ENCODE measurements at regions not wholly inside any gene's neighbourhood (a gene's known extent, or its start where the extent isn't known, plus 50 kb on each side); places are given as distances from the start of the nearest gene placed in this dataset.

DNA sequence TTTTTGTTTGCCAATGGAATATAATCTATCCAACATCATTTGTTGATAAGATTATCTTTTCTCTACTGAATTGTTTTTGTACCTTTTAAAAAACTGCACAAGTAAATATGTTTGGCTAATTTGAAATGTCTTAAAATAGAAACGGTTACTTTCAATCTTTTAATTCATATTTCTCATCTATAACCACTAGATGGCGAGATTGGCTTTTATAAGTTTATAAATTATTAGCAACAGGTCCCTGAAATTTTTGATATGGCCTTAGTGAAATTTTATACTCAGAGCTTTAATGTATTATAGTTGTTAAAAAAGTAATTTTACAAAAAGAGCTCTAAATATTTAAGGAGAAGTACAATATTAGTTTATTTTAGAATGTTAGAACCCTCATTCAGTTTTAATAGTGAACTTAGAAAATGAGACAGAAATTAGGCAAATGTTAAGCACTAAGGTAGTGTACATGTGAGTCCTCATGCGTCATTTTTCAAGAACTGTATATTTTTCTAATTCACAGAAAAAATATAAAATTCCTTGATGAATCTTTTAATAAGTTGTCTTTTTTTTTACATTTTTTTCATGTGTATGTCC is 592.5 kb downstream of the ARL4A start:
- no peak for ATAC-seq (ENCODE audit: insufficient read depth, low read depth)
- H3K9ac ChIP-seq (ENCODE audit: low read depth, low read length) = no peak overlapping the region
- no peak overlapping the region for H3K27ac ChIP-seq (ENCODE audit: low read length)
- H3K79me2 ChIP-seq (ENCODE audit: insufficient read depth, low read length) = no peaks in the 10 kb centered on the region
- no peak overlapping the region for H3K4me2 ChIP-seq (ENCODE audit: insufficient read depth, low read length)
- H3K9me3 ChIP-seq (ENCODE audit: insufficient read depth, low read length, severe bottlenecking) = no peaks in the 10 kb centered on the region
- no peaks in the 10 kb centered on the region for H3K36me3 ChIP-seq (ENCODE audit: insufficient read depth, low read length)
- H3K4me3 ChIP-seq (ENCODE audit: low read depth in 1 of 2, low read length in 2 of 2) = no peak overlapping the region
- no peaks in the 10 kb centered on the region for H4K20me1 ChIP-seq (ENCODE audit: insufficient read depth, low read length)
- TF ChIP-seq, protein P1, sequence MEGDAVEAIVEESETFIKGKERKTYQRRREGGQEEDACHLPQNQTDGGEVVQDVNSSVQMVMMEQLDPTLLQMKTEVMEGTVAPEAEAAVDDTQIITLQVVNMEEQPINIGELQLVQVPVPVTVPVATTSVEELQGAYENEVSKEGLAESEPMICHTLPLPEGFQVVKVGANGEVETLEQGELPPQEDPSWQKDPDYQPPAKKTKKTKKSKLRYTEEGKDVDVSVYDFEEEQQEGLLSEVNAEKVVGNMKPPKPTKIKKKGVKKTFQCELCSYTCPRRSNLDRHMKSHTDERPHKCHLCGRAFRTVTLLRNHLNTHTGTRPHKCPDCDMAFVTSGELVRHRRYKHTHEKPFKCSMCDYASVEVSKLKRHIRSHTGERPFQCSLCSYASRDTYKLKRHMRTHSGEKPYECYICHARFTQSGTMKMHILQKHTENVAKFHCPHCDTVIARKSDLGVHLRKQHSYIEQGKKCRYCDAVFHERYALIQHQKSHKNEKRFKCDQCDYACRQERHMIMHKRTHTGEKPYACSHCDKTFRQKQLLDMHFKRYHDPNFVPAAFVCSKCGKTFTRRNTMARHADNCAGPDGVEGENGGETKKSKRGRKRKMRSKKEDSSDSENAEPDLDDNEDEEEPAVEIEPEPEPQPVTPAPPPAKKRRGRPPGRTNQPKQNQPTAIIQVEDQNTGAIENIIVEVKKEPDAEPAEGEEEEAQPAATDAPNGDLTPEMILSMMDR (IDR thresholded peaks at IDR 0.05; ENCODE audit: borderline replicate concordance, extremely low read depth, low read length, poor library complexity, severe bottlenecking) = peak; percentile 54
- no peak for TF ChIP-seq EZH2 (IDR thresholded peaks at IDR 0.05; ENCODE audit: borderline replicate concordance, low read depth, low read length, severe bottlenecking)
- H2AFZ ChIP-seq (ENCODE audit: low read depth, low read length) = no peak overlapping the region
- no peak for DNase-seq
- no peaks in the 10 kb centered on the region for H3K27me3 ChIP-seq (ENCODE audit: insufficient read depth, low read length, poor library complexity)
- H3K4me1 ChIP-seq (ENCODE audit: insufficient read depth, low read length) = no peaks in the 10 kb centered on the region

DNA sequence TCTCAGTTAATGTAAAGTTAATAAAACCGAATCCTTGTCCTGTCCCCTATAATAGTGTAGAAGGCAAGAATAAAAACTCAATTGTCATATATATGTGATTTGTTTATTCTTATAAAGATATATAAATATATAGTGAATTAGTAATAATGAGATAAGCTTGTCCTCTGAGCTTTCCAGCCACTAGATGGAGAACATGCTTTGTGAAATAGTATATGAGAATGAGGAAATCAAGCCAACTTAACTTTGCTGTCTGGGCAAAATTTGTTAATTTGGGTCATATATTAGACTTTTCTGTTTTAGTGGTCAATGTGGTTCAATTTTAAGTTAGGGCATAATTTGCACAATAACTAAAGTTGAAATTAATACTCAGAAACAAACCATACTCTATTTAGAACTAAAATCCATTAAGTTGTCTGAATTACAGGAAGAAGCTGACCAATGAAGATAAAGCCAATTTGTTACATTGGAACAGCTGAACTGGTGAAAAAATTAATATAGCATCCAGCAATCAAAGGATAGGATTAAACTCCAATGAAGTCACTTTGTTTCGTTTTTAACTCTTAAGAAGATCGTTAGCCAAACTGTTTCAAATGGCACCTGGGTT is 595.0 kb downstream of the ARL4A start:
- TF ChIP-seq, protein P1 (IDR thresholded peaks at IDR 0.05; ENCODE audit: borderline replicate concordance, extremely low read depth, low read length, poor library complexity, severe bottlenecking) = peak; percentile 6
- no peak for TF ChIP-seq EZH2 (IDR thresholded peaks at IDR 0.05; ENCODE audit: borderline replicate concordance, low read depth, low read length, severe bottlenecking)
- H3K27me3 ChIP-seq (ENCODE audit: insufficient read depth, low read length, poor library complexity) = no peaks in the 10 kb centered on the region
- no peak overlapping the region for H2AFZ ChIP-seq (ENCODE audit: low read depth, low read length)
- H3K4me3 ChIP-seq (ENCODE audit: low read depth in 1 of 2, low read length in 2 of 2) = no peak overlapping the region
- no peak overlapping the region for H3K4me2 ChIP-seq (ENCODE audit: insufficient read depth, low read length)
- DNase-seq (no peak), ATAC-seq (ENCODE audit: insufficient read depth, low read depth) (no peak)
- no peaks in the 10 kb centered on the region for H3K9me3 ChIP-seq (ENCODE audit: insufficient read depth, low read length, severe bottlenecking)
- no peaks in the 10 kb centered on the region for H3K4me1 ChIP-seq (ENCODE audit: insufficient read depth, low read length)
- no peaks in the 10 kb centered on the region for H3K79me2 ChIP-seq (ENCODE audit: insufficient read depth, low read length)
- no peaks in the 10 kb centered on the region for H3K36me3 ChIP-seq (ENCODE audit: insufficient read depth, low read length)
- no peaks in the 10 kb centered on the region for H4K20me1 ChIP-seq (ENCODE audit: insufficient read depth, low read length)
- H3K27ac ChIP-seq (ENCODE audit: low read length) = no peak overlapping the region
- no peak overlapping the region for H3K9ac ChIP-seq (ENCODE audit: low read depth, low read length)

DNA sequence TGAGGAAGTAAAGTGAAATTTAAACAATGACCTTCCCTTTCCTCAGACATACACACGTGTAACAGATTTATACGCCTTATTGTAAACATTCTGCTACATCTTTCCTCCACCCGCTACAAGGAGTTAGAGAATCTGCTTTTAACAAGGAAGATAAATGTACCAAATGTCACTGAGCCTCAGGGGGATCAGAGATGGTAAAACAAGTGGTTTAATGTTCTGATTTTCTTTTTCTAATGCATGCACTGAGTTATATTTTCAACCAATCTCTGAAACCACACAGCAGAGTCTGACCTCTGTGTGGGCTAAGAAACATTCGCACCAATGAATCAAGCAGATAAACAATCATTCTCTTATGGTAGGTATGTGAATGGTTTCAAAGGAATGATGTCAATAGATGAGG is 599.5 kb downstream of the ARL4A start:
- Histone ChIP-seq H2AFZ (ENCODE audit: low read depth, low read length) (no peak overlapping the region), H3K4me2 (ENCODE audit: insufficient read depth, low read length) (no peak overlapping the region), H3K9ac (ENCODE audit: low read depth, low read length) (no peak overlapping the region), H3K9me3 (ENCODE audit: insufficient read depth, low read length, severe bottlenecking) (no peaks in the 10 kb centered on the region), H3K79me2 (ENCODE audit: insufficient read depth, low read length) (no peaks in the 10 kb centered on the region), H3K27me3 (ENCODE audit: insufficient read depth, low read length, poor library complexity) (no peaks in the 10 kb centered on the region), H3K4me1 (ENCODE audit: insufficient read depth, low read length) (no peaks in the 10 kb centered on the region), H3K36me3 (ENCODE audit: insufficient read depth, low read length) (no peaks in the 10 kb centered on the region), H3K4me3 (ENCODE audit: low read depth in 1 of 2, low read length in 2 of 2) (no peak overlapping the region), H3K27ac (ENCODE audit: low read length) (no peak overlapping the region), H4K20me1 (ENCODE audit: insufficient read depth, low read length) (no peaks in the 10 kb centered on the region)
- ATAC-seq (ENCODE audit: insufficient read depth, low read depth) (no peak), DNase-seq (no peak)
- TF ChIP-seq EZH2 (IDR thresholded peaks at IDR 0.05; ENCODE audit: borderline replicate concordance, low read depth, low read length, severe bottlenecking) = no peak
- TF ChIP-seq, protein P1 (IDR thresholded peaks at IDR 0.05; ENCODE audit: borderline replicate concordance, extremely low read depth, low read length, poor library complexity, severe bottlenecking) = no peak

All from DND-41 (cell line).